ENCODE measurements at regions not wholly inside any gene's neighbourhood (a gene's known extent, or its start where the extent isn't known, plus 50 kb on each side); places are given as distances from the start of the nearest gene placed in this dataset.

- DNase-seq: no peak
- H3K36me3 ChIP-seq: no peaks in the 10 kb centered on the region
- peaks cover 27% of the 10 kb centered on the region for H3K9me3 ChIP-seq (replicated peaks)
- TF ChIP-seq CTCF (IDR thresholded peaks at IDR 0.05; ENCODE audit: borderline replicate concordance): peak; percentile 25
- H3K4me3 ChIP-seq: peak overlapping the region; percentile 49
- H3K4me1 ChIP-seq: peaks cover 9% of the 10 kb centered on the region
- peaks cover 26% of the 10 kb centered on the region for H3K27me3 ChIP-seq (ENCODE audit: low read depth)
- no peak overlapping the region for H3K27ac ChIP-seq (replicated peaks)
- intact Hi-C loops (cut with micrococcal nuclease): no loop called here
Measured at GRCh38 chr9:89234205-89235067, 55.8 kb upstream of the SHC3 start.

GRCh38 chr9:89236955-89237573, 58.4 kb upstream of the SHC3 start:
- DNase-seq: no peak
- intact Hi-C loops (cut with micrococcal nuclease): no loop called here
- Histone ChIP-seq H3K27ac (replicated peaks) (no peak overlapping the region), H3K4me3 (no peak overlapping the region), H3K27me3 (ENCODE audit: low read depth) (peaks cover 26% of the 10 kb centered on the region), H3K9me3 (replicated peaks) (peaks cover 11% of the 10 kb centered on the region), H3K36me3 (no peaks in the 10 kb centered on the region), H3K4me1 (peaks cover 9% of the 10 kb centered on the region)
- no peak for TF ChIP-seq CTCF (IDR thresholded peaks at IDR 0.05; ENCODE audit: borderline replicate concordance)

- intact Hi-C loops (cut with micrococcal nuclease): no loop called here
- H3K4me3 ChIP-seq: no peak overlapping the region
- TF ChIP-seq CTCF (IDR thresholded peaks at IDR 0.05; ENCODE audit: borderline replicate concordance): no peak
- no peak for DNase-seq
- peaks cover 26% of the 10 kb centered on the region for H3K27me3 ChIP-seq (ENCODE audit: low read depth)
- H3K27ac ChIP-seq (replicated peaks): no peak overlapping the region
- H3K36me3 ChIP-seq: no peaks in the 10 kb centered on the region
- peaks cover 11% of the 10 kb centered on the region for H3K9me3 ChIP-seq (replicated peaks)
- H3K4me1 ChIP-seq: peaks cover 9% of the 10 kb centered on the region
Measured at GRCh38 chr9:89238424-89238823, 59.8 kb upstream of the SHC3 start.

GRCh38 chr9:89243296-89244061, 64.9 kb upstream of the SHC3 start:
- H3K4me3 ChIP-seq: no peak overlapping the region
- no peak for TF ChIP-seq CTCF (IDR thresholded peaks at IDR 0.05; ENCODE audit: borderline replicate concordance)
- H3K36me3 ChIP-seq: no peaks in the 10 kb centered on the region
- no peaks in the 10 kb centered on the region for H3K4me1 ChIP-seq
- peaks cover 10% of the 10 kb centered on the region for H3K9me3 ChIP-seq (replicated peaks)
- H3K27ac ChIP-seq (replicated peaks): no peak overlapping the region
- intact Hi-C loops (cut with micrococcal nuclease): no loop called here
- DNase-seq: no peak
- no peaks in the 10 kb centered on the region for H3K27me3 ChIP-seq (ENCODE audit: low read depth)

- no peak for DNase-seq
- Histone ChIP-seq H3K4me1 (no peaks in the 10 kb centered on the region), H3K27me3 (ENCODE audit: low read depth) (no peaks in the 10 kb centered on the region), H3K36me3 (no peaks in the 10 kb centered on the region), H3K27ac (replicated peaks) (no peak overlapping the region), H3K4me3 (no peak overlapping the region), H3K9me3 (replicated peaks) (no peaks in the 10 kb centered on the region)
- intact Hi-C loops (cut with micrococcal nuclease): no loop called here
- TF ChIP-seq CTCF (IDR thresholded peaks at IDR 0.05; ENCODE audit: borderline replicate concordance): no peak
Measured at GRCh38 chr9:89246840-89247239, 64.2 kb upstream of the CKS2 start.
